GM21528 (cell line): ENCODE measurements at regions not wholly inside any gene's neighbourhood (a gene's known extent, or its start where the extent isn't known, plus 50 kb on each side); places are given as distances from the start of the nearest gene placed in this dataset.
"Not testable (repeated sequence)": the region's sequence is repeated elsewhere in the genome, so short reads cannot be mapped to it uniquely, and the experiment has no call there.

ENCODE experiments used
- ATAC-seq: cut with Tn5 transposase; IDR thresholded peaks from one replicate; pipeline ENCODE4 v1.9.1; 2021; ENCODE audit warnings: mild to moderate bottlenecking, moderate library complexity; ENCODE audit not compliant: unreplicated experiment, low FRiP score

DNA sequence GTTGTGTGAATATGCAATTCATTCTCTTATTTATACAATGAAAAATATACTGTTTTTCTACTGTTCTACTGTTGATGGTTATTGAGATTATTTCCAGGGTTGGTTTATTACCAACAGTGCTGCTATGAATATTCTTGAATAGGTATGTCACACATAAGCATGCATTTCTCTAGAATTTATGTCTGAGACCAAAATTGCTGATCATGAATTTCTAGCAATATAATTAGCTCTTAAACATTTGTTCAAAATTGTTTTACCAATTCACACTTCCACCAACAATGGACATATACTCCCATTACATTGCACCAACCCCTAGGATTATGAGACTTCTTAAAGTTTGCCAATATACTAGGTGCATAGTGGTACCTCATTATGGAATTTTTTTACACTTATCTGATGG is 164.1 kb upstream of the KCNQ5 start:
- no peak for ATAC-seq

DNA sequence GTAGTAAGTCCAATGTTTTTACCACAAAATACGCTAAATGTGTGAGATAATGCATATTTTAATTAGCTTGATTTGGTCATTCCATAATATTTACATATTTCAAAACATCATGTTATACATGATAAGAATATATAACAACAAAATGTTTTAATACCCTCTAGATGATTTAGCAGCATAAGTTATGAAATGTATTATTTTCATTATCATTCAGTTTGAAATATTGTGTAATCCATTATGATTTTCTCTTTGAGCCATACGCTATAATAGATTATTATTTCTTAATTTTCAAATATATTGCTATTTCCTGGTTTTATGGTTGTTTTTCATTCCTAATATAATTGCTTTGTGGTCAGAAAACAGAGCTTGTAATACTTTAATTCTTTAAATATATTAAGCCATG is 163.3 kb upstream of the KCNQ5 start:
- ATAC-seq = no peak

DNA sequence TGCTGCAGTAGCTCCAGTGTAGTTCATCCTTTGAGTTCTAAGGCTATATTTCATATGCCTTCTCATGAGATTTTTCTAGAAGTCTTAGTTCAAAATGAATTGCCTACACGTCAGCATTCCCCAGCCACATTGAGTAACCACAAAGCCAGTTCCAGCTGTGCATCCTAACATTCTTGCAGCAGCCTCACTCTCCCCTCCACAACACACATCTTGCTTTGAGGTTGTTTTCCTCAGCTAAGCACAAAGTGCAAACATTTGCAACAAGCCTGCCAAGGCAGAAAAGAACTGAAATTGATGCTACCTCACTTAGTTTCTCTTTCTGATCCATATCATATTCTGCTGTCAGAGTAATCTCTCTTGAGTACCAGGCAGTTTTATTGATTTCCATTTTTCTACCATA is 160.7 kb upstream of the KCNQ5 start:
- no peak for ATAC-seq

DNA sequence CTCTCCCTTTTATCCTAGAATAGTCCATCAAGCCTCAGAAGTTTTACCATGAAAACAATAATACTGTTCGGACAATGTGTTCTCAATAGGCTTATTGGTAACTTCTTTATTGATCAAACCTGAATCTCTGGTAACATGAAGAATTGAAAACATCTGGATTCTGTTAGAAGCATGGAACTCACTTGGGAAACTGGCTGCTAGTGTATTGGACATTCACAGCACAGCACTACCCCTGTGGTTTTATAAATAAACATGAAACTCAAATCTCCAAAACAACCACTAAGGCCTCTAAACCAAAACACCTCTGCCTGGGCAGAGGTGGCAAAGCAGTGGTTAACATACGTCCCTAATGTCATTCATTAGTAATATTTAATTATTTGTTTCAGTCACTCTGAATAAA is 157.6 kb upstream of the KCNQ5 start:
- no peak for ATAC-seq

DNA sequence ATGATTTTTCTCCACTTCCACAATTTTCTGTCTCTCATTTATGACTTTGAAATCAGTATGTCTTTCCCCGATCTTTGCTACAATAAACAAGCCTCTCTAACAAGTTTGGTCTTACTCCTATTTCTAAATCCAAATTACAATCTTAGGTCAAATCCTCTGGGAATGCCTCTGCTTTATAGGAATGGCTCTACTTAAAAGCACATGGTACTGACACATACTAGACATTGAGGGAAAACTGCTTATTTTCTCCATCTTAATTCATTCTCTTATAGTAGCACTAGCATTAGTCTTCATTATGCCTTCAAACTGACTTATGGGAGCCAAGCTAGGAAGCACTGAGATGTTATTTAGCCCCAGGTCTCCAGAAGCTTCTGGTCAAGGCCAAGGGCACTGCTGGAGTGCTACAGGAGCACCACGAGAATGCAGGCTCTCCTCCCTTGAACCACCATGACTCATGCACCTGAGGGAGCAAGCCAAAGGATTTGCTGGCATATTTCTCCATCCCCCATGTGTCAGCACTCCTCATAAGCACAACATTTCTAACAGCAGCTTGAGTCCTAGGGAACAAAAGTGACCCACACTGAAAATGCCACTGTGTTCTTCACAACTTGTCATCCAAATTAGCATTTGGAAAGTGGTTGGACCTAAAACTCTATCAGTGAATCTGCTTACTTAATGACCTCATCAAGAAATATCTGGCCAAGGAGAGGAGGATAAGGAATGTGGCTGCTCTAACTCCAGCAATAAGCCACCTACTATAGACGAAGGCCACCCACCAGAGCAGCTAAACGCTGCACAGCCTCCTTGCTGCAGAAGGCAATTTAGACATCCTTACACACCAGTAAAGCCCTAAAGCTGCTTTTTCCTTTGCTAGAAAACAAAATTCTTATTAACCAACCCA is 156.8 kb upstream of the KCNQ5 start:
- ATAC-seq = no peak

DNA sequence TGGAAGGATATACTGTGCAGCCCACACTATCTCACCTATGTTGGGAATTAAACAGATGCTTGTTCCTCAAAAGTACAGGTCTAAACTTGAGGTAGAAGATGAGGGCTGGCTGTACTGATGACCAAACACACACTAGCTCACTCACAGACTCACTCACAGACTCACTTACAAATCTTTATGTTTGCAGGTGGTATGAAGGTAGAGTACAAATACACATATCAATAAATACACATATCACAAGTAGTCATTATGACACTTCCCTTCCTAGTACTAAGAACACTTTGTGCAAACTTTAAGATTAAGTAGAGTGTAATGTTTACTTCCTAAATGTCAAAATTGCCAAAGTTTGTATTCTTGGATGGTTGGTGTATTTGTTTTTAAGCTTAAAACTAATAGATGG is 155.4 kb upstream of the KCNQ5 start:
- ATAC-seq = no peak

DNA sequence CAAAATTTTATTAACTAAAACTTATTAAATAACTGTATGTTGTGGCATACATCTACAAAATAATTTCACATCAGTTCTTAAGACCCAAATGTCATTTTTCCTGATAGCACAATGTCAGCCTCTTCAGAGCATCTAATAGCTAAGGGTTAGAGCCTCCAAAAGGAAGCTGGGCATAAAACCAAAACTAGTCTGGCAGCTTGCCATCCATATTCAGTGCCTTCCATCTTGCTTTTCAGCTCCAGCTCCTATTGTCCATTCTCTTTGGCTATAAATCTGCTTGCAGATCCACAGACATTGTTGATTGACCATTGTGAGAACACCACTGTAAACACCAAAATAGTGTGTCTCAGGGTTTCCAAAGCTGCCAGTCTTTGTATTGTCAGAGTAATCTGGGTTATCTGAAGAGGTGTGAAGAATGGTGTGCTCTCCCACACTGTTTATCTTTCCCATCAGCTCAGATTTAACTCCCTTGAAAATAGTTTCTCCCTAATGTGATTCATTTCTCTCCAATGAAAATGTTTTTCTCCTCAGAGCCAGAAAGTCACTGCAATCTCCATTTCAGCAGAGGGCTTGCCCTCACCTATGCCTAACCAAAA is 154.8 kb upstream of the KCNQ5 start:
- no peak for ATAC-seq

DNA sequence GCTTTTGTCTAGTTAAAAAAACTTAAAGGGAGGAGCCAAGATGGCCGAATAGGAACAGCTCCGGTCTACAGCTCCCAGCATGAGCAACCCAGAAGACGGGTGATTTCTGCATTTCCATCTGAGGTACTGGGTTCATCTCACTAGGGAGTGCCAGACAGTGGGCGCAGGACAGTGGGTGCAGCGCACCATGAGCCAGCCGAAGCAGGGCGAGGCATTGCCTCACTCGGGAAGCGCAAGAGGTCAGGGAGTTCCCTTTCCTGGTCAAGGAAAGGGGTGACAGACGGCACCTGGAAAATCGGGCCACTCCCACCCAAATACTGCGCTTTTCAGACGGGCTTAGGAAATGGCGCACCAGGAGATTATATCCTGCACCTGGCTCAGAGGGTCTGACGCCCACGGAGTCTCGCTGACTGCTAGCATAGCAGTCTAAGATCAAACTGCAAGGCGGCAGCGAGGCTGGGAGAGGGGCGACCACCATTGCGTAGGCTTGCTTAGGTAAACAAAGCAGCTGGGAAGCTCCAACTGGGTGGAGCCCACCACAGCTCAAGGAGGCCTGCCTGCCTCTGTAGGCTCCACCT is 152.4 kb upstream of the KCNQ5 start:
- not testable (repeated sequence) for ATAC-seq

DNA sequence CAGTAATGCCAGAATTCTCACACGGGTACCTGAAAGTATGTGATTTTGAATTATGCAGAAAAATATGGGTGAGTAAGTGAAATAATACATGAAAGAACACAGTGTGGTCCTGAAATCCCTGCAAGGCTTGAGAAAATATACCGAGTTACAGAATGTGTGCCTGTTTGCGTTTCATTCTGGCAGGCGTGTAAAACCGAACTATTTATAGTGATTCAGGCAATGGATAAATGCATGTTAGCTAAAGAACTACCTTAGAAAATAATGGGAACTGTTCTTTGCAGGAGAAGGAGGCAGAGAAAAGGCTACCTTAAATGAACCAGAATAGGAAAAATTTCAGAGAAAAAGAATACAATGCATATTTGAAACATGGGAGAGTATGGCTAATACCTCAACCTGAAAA is 145.8 kb upstream of the KCNQ5 start:
- no peak for ATAC-seq

DNA sequence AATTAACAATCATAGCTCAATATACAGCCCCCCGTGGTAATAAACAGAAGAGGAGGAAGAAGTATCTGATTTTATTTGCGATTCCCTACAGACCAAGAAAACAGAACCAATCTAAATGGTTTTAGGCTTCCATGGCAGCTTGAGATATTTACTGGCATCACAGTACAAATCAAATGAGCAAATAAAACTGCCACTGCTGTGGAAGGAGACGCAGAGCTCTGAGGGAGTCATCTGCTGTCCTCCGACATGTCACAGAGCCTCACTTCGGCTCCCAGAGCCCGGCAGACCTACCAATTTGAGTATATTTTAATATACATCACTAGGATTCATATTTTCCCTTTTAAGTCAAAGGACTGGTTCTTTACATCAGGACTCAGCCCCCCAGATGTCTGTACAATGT is 145.2 kb upstream of the KCNQ5 start:
- no peak for ATAC-seq

DNA sequence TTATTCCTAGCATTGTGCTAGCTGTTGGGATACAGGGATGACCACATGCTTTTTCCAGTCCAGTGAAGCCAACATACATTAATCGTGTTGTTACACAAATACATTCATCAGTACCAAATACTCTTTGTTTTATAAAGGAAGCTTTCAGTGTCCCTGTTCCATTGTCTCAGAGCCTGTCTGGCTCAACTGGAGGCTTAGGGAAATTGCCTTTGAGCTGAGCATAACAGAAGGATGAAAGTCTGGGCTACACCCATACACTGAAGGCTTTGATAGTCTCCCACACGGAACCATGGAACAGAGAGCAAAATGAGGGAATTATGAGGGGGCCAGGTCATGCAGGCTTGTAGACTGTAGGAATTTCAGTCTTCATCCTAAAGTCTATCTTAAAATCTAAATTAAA is 126.4 kb upstream of the KCNQ5 start:
- ATAC-seq = no peak

DNA sequence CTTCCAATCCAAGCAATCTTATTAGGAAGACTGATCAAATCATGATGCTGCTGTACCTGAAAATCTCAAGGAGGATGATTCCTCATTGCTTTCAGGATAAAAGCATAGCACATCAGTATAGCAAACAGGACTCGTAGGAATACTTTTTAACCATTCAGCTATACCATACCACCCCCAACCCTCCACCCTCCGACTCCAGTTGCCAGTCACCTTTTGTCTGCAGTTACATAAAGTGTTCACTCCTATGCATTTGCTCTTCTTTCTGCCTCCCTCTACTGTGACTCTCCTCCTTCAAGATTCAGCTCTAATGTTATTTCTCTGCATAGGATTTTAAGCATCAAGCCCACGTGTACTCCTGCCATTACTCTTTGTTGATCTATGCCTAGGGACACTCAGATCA is 124.7 kb upstream of the KCNQ5 start:
- no peak for ATAC-seq

DNA sequence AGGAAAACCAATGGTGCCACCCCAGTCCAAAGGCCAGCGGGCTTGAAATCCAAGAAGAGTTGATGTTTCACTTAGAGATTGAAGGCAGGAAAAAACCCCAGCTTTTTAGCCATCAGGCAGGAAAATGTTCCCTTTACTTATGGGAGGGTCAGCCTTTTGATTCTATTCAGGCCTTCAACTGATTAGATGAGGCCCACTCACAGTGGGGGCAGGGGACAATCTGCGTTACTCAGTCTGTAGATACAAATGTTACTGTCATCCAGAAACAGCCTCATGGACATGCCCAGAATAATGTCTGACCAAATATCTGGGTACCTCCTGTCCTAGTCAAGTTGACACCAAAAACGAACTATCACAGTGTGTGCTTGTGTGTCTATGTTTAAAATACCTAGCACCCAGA is 121.2 kb upstream of the KCNQ5 start:
- no peak for ATAC-seq

DNA sequence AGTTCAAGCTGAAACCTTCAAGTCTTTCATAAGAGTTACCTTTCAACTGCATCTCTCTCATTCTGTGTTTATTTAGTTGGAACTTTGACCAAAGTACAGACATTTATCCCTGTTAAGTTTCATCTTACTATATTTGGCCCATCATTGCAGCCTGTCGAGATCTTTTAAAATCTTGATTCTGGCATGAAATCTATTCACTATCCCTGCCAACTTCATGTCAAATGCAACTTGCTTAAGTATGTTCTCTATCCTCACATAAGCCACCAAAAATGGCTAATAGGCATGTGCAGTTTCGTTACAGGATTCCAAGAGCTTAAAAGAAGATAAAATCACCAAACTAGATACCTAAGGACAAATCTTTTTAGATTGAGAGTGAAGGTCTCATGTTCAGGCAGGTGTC is 117.5 kb upstream of the KCNQ5 start:
- ATAC-seq = no peak

DNA sequence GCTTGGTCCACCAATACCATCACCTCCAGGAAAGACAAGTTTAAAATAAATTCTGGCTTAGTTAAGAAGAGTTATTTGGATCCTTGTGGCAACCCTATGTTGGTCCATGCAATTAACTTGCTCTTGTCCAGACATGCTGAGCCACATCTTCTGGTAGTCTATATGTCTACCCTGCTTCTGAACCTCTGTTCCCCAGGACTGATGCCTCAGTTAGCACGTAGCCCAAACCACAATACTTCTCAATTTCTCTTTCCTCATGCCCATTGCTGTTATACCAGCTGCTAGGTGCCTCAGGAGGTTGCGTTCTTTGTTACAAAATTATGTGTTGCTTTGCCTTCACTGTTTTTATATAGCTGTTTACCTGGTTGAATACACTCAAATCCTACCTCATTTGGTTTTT is 116.4 kb upstream of the KCNQ5 start:
- ATAC-seq = no peak

DNA sequence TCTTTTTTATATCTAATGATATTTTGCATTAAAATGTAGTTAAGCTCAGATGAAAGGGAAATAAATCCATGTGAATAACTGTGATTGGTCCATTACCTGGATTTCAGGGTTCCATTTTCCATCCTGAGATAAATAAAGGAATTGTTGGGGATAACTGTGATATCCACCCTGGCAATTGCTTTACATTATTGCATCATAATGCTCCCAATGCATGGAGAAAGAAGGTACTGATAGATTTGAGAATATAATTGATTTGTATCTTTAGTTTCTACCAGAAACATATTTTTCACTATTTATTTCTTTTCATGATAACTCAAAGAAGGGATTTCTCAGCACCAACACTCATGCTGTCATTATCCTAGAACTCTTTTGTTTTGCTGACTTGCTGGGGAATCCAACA is 102.0 kb upstream of the KCNQ5 start:
- no peak for ATAC-seq

DNA sequence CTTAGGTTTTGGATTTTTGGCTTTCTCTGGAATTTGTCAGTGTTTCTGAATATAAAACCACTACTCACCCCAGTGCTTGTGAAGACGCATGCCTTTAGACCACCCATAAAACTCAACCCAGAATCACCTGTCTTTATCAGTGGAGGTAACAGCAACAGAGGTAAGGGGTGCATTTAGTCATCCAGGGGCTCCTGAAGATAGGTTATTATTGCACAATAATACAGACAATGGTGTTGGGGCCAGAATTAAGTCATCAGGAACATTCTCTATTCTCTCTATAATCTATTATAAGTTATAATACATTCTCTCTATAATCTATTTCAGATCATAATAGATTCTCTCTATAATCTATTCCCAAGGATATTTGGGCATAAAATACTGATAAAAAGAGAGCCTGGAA is 100.2 kb upstream of the KCNQ5 start:
- no peak for ATAC-seq

DNA sequence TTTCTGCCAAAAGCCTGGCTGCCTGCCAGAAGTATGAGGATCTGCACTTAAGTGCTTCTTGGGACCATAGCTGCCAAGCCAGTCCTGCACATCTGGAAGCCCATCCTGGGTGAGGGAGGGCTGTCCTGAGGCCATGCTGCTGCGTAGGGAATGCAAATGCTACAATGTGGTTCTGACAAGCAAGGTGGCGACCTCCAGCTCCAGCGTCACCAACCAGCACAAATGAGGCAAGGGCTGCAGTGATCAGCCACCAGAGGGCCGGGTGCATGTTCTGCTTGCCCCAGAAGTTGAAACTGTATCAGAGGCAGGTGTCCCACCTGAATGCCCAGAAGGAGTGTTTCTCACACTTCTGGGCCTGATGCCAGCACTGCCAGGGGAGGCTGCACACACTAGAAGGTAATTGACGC is 99.1 kb upstream of the KCNQ5 start:
- ATAC-seq = peak; percentile 74

DNA sequence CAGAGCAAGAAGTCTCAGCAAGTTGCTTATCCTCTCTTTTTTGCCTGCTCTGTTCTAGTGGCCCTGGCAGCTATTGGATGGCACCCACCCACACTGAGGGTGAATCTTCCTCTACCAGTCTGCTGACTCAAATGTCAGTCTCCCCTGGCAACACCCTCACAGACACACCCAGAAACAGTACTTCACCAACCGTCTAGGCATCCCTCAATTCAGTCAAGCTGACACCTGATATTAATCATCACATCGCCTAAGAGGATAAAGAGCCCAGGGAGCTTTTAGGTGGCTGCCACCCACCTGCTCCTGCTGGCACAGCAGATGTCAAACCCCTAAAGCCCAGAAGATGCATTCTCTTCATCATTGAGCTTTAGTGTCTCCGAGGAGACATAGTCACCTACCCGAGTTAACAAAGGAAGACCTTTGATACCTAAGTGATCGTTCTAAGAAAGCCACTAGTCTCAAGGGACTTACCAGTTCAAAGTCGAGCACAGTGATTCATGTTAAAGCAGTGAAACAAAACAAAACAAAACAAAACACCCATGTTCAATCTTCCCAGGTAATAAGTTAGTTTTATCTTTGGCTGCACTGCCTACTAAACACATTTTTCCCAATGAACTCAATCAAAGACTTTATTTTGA is 97.7 kb upstream of the KCNQ5 start:
- ATAC-seq = no peak

DNA sequence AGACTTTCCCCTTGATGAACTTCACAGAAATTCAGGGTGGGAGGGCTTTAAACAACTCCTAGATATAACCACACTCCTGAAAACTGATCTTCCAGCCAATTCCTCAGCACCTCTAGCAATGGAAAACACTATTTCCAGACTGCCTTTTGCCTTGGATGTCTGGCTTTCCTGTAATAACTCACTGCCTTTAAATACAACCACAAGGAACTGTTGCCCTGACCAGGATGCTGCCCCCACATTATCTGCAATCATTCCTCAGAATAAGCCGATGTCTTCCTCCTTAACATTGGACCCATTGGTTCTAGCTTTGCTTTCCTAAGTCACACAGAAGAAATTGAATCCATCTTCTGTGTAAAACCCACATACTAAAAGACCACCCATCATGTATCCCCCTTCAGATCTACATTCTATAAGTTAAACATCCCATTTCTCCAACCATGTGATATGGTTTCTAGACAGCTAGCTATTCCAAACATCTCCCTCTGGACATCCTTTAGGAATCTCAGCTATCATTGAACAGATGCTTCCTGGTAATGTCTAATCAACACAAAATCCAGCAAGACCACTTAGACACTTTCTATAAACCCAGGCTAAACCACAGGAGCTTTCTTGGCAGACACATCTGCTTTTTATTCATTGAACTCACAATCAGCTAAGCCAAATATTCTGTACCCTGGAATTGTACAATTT is 95.9 kb upstream of the KCNQ5 start:
- ATAC-seq = no peak

DNA sequence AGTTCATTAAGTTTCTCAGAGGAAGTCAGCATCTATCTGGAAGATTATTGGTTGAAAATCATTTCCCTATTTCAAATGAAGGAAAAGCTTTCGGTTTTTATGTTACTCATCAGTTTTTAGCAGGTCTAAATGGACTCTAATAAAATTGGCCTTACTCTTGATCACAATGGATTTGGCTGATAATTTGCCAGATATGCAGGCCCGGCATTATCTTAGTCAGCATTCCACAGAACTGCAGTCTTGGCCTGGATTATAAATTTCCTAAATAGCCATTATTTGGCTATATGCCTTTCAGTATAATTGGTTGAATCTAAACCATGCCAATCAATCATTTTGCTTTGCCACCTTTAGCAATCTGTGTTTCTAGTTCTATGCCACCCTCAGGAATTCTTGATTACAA is 91.7 kb upstream of the KCNQ5 start:
- no peak for ATAC-seq
